ENCODE measurements at regions not wholly inside any gene's neighbourhood (a gene's known extent, or its start where the extent isn't known, plus 50 kb on each side); places are given as distances from the start of the nearest gene placed in this dataset.

DNA sequence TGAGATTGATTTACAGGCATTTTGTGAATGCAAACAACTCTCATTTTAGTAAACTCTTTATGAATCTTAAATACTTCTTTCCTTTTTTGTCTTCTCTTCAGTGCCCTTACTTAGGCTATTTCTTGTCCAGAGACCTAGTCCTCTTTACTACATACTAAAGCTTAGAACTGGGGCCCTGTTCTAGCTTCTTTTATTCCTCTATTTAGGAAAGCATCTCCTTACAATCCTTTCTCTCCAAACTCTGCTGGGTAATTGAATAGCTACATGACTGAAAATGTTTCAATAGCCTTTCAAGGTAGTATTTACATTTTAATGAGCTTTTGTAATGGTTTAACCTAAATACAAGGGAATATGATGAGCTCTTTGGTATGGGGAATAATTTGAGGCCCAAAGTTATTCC, 1701.5 kb upstream of the TENM3 start:
- intact Hi-C loops (cut with micrococcal nuclease), result no loop called here
- Mint-ChIP-seq H3K4me1 (ENCODE audit: low read depth) (no peaks in the 10 kb centered on the region), H3K27ac (no peak overlapping the region), H3K36me3 (ENCODE audit: low read depth) (no peaks in the 10 kb centered on the region), H3K9me3 (no peaks in the 10 kb centered on the region), H3K27me3 (ENCODE audit: low read depth) (no peaks in the 10 kb centered on the region), H3K4me3 (ENCODE audit: low read depth) (no peak overlapping the region)
- DNase-seq (ENCODE audit: low spot score), result no peak

DNA sequence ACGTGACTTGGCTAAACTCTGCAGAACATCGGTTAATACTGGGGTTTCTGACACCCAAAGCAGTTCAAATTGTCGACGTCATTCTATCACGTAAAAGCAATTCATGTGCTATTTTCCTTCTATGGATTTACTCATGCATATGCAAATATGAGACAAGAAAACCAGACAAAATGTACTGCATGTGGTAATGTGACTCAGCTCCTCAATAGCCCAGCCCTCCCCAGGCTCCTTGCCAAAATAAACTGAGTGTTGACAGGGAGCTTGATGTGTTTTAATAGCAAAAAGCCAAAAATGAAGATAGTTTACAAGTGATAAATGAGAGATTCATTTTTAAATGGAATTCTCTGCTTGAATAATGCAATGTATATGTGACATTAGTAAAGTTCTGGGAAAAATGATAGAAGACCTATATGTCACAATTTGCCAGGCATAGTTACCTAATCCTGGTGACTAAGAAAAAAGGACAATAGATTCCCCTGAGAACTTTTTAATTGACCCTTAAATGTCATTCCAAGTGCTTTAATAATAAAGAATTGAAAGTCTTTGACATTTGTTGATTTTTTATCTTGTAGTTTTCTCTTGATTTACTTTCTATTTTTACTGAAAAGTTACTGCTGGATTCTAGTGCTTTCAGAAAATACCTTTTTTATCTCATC, 1700.6 kb upstream of the TENM3 start:
- H3K36me3 Mint-ChIP-seq (ENCODE audit: low read depth), result no peaks in the 10 kb centered on the region
- intact Hi-C loops (cut with micrococcal nuclease), result no loop called here
- no peaks in the 10 kb centered on the region for H3K9me3 Mint-ChIP-seq
- H3K4me1 Mint-ChIP-seq (ENCODE audit: low read depth), result no peaks in the 10 kb centered on the region
- DNase-seq (ENCODE audit: low spot score), result no peak
- H3K4me3 Mint-ChIP-seq (ENCODE audit: low read depth), result no peak overlapping the region
- H3K27ac Mint-ChIP-seq, result no peak overlapping the region
- no peaks in the 10 kb centered on the region for H3K27me3 Mint-ChIP-seq (ENCODE audit: low read depth)

DNA sequence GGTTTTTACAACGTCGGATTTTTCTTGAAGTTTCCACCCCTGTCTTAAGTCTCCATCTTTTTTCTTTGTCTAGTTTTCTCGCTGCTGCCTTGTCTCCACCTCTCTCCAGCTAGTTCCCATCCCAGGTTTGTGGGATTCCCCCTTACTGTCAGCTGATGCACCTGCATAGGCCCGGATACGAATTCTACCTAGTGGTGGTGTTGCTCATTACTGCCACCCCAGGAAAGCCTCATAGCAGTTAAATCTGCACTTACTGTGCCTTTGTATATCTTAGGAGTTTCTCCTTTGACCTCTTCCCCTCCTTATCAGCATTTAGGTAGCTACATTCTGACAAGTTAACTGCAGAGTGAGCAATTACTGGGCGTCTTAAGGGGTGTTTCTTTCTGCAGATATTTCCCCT, 1693.1 kb upstream of the TENM3 start:
- H3K4me3 Mint-ChIP-seq (ENCODE audit: low read depth), result no peak overlapping the region
- DNase-seq (ENCODE audit: low spot score), result no peak
- H3K4me1 Mint-ChIP-seq (ENCODE audit: low read depth), result no peaks in the 10 kb centered on the region
- H3K27ac Mint-ChIP-seq, result no peak overlapping the region
- intact Hi-C loops (cut with micrococcal nuclease), result no loop called here
- no peaks in the 10 kb centered on the region for H3K36me3 Mint-ChIP-seq (ENCODE audit: low read depth)
- H3K9me3 Mint-ChIP-seq, result peaks cover 4% of the 10 kb centered on the region
- no peaks in the 10 kb centered on the region for H3K27me3 Mint-ChIP-seq (ENCODE audit: low read depth)

DNA sequence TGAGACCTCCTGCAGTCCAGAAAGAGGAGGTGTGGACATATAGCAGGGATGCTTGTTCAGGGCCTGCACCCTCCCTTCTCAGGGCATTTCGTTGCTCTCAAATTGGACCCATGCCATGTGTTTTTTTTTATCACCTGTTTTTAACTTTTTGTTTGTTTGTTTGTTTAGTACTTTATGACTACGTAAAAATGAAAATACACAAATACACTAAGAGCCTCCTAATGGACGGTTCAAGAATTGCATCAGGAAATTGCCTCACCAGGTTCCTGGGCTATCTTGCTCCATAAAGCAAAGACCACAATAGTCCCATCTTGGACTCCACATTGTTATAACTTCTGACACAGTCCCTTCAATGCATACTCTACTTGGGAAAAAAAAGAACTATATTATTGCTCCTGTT, 1685.9 kb upstream of the TENM3 start:
- Mint-ChIP-seq H3K27ac (no peak overlapping the region), H3K9me3 (no peaks in the 10 kb centered on the region), H3K27me3 (ENCODE audit: low read depth) (no peaks in the 10 kb centered on the region), H3K4me3 (ENCODE audit: low read depth) (no peak overlapping the region), H3K4me1 (ENCODE audit: low read depth) (no peaks in the 10 kb centered on the region), H3K36me3 (ENCODE audit: low read depth) (no peaks in the 10 kb centered on the region)
- intact Hi-C loops (cut with micrococcal nuclease), result no loop called here
- DNase-seq (ENCODE audit: low spot score), result no peak

DNA sequence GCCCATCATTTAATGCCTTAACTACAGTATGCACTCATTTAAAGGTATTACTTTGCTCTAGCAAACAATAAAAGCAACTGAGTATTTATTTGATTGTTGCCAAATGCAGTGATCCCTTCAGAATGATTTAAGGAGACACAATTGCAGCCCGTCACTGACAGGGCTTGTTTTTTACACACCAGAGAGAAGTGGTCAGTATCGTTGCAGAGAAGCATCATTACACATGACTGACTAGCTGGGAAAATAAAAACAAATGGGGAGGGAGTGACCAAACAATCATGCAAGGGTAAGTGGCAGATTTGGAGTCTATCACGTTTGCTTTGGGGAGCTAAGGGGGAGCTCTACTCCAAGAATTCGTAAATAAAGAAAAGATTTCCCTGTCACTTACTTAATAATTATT, 1685.3 kb upstream of the TENM3 start:
- Mint-ChIP-seq H3K36me3 (ENCODE audit: low read depth) (no peaks in the 10 kb centered on the region), H3K4me1 (ENCODE audit: low read depth) (no peaks in the 10 kb centered on the region), H3K27me3 (ENCODE audit: low read depth) (no peaks in the 10 kb centered on the region), H3K9me3 (no peaks in the 10 kb centered on the region), H3K4me3 (ENCODE audit: low read depth) (no peak overlapping the region), H3K27ac (no peak overlapping the region)
- intact Hi-C loops (cut with micrococcal nuclease), result no loop called here
- no peak for DNase-seq (ENCODE audit: low spot score)

DNA sequence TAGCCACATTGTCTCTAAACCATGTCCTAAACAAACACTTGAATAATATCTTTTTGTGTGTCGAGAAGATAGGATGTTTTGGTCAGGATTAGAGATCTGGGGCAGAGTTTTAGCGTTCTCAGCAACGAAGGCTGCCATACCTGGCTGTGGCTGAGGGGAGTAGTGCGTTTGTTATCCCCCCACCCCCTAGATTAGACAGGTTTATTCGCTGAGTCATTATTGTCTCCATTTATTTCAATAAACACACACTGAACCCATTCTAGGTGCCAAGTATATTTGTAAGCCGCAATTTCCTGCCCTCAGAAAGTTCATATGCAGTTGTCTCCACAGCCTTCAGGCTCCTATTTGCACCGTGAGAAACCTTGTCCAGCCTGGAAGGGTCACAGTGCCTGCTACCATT, 1684.8 kb upstream of the TENM3 start:
- Mint-ChIP-seq H3K4me1 (ENCODE audit: low read depth) (no peaks in the 10 kb centered on the region), H3K36me3 (ENCODE audit: low read depth) (no peaks in the 10 kb centered on the region), H3K27me3 (ENCODE audit: low read depth) (no peaks in the 10 kb centered on the region), H3K9me3 (no peaks in the 10 kb centered on the region), H3K27ac (no peak overlapping the region), H3K4me3 (ENCODE audit: low read depth) (no peak overlapping the region)
- no peak for DNase-seq (ENCODE audit: low spot score)
- intact Hi-C loops (cut with micrococcal nuclease), result no loop called here

DNA sequence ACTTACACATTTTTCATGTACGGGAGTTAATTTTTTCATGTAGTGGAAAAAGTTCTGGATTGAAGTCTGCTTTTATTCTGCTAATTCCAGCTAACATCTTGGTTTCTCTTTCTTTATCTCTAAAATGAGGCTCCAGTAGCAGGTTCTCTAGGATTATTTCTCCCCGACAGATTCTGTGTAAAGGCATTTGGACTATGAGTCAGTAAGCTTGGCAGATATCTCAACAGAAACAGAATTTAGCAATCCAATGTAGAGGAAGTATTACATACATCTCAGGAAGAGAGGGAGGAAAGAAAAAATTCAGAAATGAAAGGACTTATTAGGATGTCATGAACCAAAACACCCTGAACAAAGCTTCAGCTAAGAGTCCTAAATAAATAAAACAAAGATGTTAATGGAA, 1682.3 kb upstream of the TENM3 start:
- no peak for DNase-seq (ENCODE audit: low spot score)
- Mint-ChIP-seq H3K27ac (no peak overlapping the region), H3K4me1 (ENCODE audit: low read depth) (no peaks in the 10 kb centered on the region), H3K9me3 (peaks cover 13% of the 10 kb centered on the region), H3K27me3 (ENCODE audit: low read depth) (no peaks in the 10 kb centered on the region), H3K4me3 (ENCODE audit: low read depth) (no peak overlapping the region), H3K36me3 (ENCODE audit: low read depth) (no peaks in the 10 kb centered on the region)
- intact Hi-C loops (cut with micrococcal nuclease), result no loop called here

DNA sequence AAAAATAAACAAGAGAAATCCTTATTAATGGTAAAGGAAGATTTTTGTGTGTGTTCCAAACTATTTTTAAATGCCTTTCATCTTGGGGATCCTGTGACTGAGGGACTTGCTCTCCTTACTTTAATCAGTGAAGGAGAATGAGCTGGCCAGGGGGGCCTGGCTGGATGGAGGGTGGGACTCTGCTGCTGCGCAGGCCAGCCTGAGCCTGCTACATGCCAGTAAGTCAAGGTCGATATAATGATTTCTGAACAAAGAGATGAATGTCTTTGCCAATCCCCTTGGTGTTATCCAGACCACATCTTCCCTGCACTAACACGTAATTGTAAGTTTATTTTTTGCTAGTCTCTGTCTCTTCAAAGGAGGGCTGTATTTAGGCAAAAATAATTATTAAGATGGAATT, 1679.2 kb upstream of the TENM3 start:
- intact Hi-C loops (cut with micrococcal nuclease), result no loop called here
- Mint-ChIP-seq H3K4me3 (ENCODE audit: low read depth) (no peak overlapping the region), H3K27ac (no peak overlapping the region), H3K36me3 (ENCODE audit: low read depth) (no peaks in the 10 kb centered on the region), H3K9me3 (peaks cover 26% of the 10 kb centered on the region), H3K27me3 (ENCODE audit: low read depth) (no peaks in the 10 kb centered on the region), H3K4me1 (ENCODE audit: low read depth) (no peaks in the 10 kb centered on the region)
- no peak for DNase-seq (ENCODE audit: low spot score)

DNA sequence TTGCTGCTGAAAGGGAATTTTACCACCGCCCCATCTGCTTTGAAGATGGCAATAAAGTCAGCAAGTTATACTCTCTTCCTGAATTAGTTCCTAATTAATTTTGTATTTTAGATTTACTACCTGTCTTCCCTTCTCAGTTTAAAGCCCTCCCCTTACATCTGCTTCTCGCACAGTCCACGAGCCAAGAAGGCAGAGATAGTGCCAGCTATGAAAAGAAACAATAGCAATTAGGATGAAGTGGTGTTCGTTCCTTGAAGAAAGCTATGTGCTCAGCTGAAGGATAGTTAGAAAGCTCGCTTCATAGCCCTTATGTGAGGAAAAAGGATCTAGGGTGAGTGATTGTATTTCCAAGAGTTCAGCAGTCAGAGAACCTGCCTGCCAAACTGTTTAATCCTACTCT, 1678.8 kb upstream of the TENM3 start:
- Mint-ChIP-seq H3K27me3 (ENCODE audit: low read depth) (no peaks in the 10 kb centered on the region), H3K9me3 (peaks cover 26% of the 10 kb centered on the region), H3K4me3 (ENCODE audit: low read depth) (no peak overlapping the region), H3K36me3 (ENCODE audit: low read depth) (no peaks in the 10 kb centered on the region), H3K27ac (no peak overlapping the region), H3K4me1 (ENCODE audit: low read depth) (no peaks in the 10 kb centered on the region)
- intact Hi-C loops (cut with micrococcal nuclease), result no loop called here
- DNase-seq (ENCODE audit: low spot score), result no peak

DNA sequence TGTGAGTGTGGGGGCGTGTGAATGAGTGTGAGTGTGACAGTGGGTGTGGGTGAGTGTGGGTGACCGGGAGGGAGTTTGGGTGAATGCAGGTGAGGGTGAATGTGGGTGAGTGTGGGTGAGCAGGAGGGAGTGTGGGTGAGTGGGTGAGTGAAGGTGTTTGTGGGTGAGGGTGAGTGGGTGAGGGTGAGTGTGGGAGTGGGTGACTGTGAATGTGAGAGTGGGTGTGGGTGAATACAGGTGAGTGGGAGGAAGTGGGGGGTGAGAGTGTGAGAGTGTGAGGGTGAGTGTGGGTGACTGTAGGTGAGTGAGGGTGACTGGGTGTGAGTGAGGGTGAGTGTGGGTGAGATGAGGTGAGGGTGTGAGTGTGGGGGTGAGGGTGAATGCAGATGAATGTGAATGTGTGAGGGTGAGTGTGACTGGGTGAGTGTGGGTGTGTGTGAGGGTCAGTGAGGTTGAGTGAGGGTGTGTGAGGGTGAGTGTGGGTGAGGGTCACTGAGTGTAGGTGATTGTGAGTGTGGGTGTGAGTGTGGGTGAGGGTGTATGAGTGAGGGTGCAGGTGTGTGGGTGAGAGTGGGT, 1677.3 kb upstream of the TENM3 start:
- DNase-seq (ENCODE audit: low spot score), result no peak
- intact Hi-C loops (cut with micrococcal nuclease), result no loop called here
- Mint-ChIP-seq H3K4me1 (ENCODE audit: low read depth) (no peaks in the 10 kb centered on the region), H3K27ac (no peak overlapping the region), H3K27me3 (ENCODE audit: low read depth) (no peaks in the 10 kb centered on the region), H3K4me3 (ENCODE audit: low read depth) (no peak overlapping the region), H3K9me3 (peaks cover 29% of the 10 kb centered on the region), H3K36me3 (ENCODE audit: low read depth) (no peaks in the 10 kb centered on the region)

DNA sequence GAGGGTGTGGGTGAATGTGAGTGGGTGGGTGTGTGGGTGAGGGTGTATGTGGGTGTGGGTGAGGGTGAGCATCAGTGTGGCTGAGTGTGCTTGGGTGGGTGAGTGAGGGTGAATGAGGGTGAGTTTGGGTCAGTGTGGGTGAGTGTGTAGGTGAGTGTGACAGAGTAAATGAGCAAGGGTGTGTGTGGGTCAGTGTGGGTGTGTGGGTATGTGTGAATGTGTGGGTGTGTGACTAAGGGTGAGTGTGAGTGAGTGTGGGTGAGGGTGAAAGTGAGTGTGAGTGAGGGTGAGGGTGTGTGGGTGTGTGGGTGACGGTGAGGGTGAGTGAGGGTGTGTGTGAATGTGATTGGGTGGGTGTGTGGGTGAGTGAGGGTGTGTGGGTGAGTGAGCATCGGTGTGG, 1676.7 kb upstream of the TENM3 start:
- intact Hi-C loops (cut with micrococcal nuclease), result no loop called here
- H3K4me3 Mint-ChIP-seq (ENCODE audit: low read depth), result no peak overlapping the region

DNA sequence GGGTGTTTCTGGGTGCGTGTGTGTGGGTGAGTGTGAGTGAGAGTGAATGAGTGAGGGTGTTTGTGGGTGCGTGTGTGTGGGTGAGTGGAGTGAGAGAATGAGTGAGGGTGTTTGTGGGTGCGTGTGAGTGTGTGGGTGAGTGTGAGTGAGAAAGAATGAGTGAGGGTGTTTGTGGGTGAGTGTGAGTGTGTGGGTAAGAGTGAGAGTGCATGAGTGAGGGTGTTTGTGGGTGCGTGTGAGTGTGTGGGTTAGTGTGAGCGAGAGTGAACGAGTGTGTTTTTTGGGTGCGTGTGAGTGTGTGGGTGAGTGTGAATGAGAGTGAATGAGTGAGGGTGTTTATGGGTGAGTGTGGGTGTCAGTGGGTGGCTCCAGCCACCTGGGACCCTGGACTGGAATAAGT, 1676.1 kb upstream of the TENM3 start:
- H3K4me1 Mint-ChIP-seq (ENCODE audit: low read depth), result no peaks in the 10 kb centered on the region

More for the DNA sequence above, 1676.7 kb upstream of the TENM3 start:
- H3K27ac Mint-ChIP-seq, result no peak overlapping the region
- no peak for DNase-seq (ENCODE audit: low spot score)
- peaks cover 31% of the 10 kb centered on the region for H3K9me3 Mint-ChIP-seq
- no peaks in the 10 kb centered on the region for H3K27me3 Mint-ChIP-seq (ENCODE audit: low read depth)
- H3K36me3 Mint-ChIP-seq (ENCODE audit: low read depth), result no peaks in the 10 kb centered on the region
- no peaks in the 10 kb centered on the region for H3K4me1 Mint-ChIP-seq (ENCODE audit: low read depth)

DNA sequence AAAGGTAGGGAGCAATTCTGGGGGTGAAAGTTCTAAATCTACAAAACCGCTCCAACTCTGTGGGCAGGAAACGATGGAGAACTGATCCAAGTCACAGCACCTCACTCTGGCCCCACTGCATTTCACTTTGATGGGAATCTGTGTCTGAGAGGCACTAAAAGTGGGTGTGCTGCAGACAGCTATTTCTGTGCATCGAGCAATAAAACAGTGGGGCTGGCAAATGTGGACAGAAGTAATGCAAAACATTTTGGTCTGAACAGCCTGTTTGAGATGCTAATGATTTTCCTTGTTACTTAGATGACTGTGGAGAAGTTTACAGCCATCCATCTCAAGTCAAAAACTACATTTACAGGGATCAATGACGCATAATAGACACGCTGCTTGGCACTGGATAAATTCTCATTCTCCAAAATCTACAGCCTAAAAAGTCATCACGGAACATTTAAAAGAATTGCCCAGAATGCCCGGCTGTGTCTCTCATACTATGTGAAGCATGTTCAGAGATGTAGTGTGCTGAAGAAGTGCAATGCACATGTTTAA, 1671.6 kb upstream of the TENM3 start:
- H3K36me3 Mint-ChIP-seq (ENCODE audit: low read depth), result no peaks in the 10 kb centered on the region

More for the DNA sequence above, 1676.1 kb upstream of the TENM3 start:
- Mint-ChIP-seq H3K36me3 (ENCODE audit: low read depth) (no peaks in the 10 kb centered on the region), H3K27me3 (ENCODE audit: low read depth) (no peaks in the 10 kb centered on the region), H3K27ac (no peak overlapping the region), H3K9me3 (peaks cover 31% of the 10 kb centered on the region), H3K4me3 (ENCODE audit: low read depth) (no peak overlapping the region)
- DNase-seq (ENCODE audit: low spot score), result no peak
- intact Hi-C loops (cut with micrococcal nuclease), result no loop called here

More for the DNA sequence above, 1671.6 kb upstream of the TENM3 start:
- Mint-ChIP-seq H3K9me3 (peaks cover 11% of the 10 kb centered on the region), H3K27me3 (ENCODE audit: low read depth) (no peaks in the 10 kb centered on the region), H3K4me3 (ENCODE audit: low read depth) (no peak overlapping the region), H3K4me1 (ENCODE audit: low read depth) (no peaks in the 10 kb centered on the region), H3K27ac (no peak overlapping the region)
- no peak for DNase-seq (ENCODE audit: low spot score)
- intact Hi-C loops (cut with micrococcal nuclease), result no loop called here

All from activated T-helper 2 cell treated with anti-CD3 and anti-CD28 coated beads, Interferon-gamma antibody, Interleukin-2, Interleukin-4, amounts not matched to agents 10 μg/mL and 5 μg/mL and 100 μg/mL, durations not matched to agents 14 hours and 24 hours and 36 hours (primary cell).